Fibroblast of mammary gland (primary cell): ENCODE measurements at regions not wholly inside any gene's neighbourhood (a gene's known extent, or its start where the extent isn't known, plus 50 kb on each side); places are given as distances from the start of the nearest gene placed in this dataset.
A peak's percentile ranks its signal among the peaks of the same experiment; 100 is the strongest.
"Not testable (repeated sequence)": the region's sequence is repeated elsewhere in the genome, so short reads cannot be mapped to it uniquely, and the experiment has no call there.

ENCODE experiments used
- DNase-seq: peaks from one replicate; pipeline ENCODE4 v3.0.0-alpha.2; 2010; ENCODE audit warnings: low read depth
- H3K4me3 ChIP-seq: 2 replicates; pipeline ENCODE4 v1.5.1; 2011; ENCODE audit warnings: low read depth, mild to moderate bottlenecking, low read length, moderate library complexity; ENCODE audit not compliant: control insufficient read depth
- TF ChIP-seq, protein P1 (sequence below): conservative IDR thresholded peaks from 2 replicates; pipeline ENCODE4 v1.5.1; 2011; ENCODE audit warnings: low read depth, low read length, inconsistent platforms; ENCODE audit not compliant: control insufficient read depth, insufficient read depth

DNA sequence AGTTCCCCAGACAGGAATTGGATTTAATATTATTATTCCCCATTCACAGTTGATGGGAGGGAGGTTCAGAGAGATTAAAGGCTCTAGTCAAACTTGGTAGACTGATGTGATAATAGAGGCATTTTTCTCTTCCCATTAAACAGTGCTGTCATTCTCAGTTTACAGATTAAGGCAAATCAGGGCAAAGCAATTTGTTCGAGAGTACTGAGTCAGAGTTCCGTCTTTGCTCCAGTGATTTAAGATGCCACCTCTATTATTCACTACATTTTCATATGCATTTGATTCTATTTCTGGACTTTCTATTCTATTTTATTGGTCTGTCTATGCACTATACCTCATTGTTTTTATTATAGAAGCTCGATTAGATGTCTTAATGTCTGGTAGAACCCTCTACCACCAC lies 201.0 kb upstream of the RAI14 start:
- H3K4me3 ChIP-seq = no peak overlapping the region
- DNase-seq = no peak
- TF ChIP-seq, protein P1, sequence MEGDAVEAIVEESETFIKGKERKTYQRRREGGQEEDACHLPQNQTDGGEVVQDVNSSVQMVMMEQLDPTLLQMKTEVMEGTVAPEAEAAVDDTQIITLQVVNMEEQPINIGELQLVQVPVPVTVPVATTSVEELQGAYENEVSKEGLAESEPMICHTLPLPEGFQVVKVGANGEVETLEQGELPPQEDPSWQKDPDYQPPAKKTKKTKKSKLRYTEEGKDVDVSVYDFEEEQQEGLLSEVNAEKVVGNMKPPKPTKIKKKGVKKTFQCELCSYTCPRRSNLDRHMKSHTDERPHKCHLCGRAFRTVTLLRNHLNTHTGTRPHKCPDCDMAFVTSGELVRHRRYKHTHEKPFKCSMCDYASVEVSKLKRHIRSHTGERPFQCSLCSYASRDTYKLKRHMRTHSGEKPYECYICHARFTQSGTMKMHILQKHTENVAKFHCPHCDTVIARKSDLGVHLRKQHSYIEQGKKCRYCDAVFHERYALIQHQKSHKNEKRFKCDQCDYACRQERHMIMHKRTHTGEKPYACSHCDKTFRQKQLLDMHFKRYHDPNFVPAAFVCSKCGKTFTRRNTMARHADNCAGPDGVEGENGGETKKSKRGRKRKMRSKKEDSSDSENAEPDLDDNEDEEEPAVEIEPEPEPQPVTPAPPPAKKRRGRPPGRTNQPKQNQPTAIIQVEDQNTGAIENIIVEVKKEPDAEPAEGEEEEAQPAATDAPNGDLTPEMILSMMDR = no peak

DNA sequence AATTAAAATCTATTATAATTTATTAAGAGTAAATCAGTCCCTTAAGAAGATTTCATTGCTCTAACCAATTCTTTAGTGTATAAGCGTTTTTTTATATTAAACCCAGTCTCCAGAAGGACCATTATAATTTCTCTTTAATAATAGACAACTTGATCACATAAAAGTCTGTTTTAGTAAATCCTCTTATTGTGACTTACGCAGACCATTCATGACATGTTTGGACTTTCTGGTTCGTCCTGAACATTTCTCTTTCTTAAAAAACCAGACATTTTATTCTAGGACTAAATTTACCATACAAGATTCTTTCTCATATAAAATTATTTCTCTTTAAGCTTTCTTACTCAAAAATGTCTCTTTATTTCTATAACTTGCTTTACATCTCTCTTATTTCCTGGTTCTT lies 196.2 kb upstream of the RAI14 start:
- no peak overlapping the region for H3K4me3 ChIP-seq
- peak; percentile 25 for DNase-seq
- TF ChIP-seq, protein P1 = no peak

DNA sequence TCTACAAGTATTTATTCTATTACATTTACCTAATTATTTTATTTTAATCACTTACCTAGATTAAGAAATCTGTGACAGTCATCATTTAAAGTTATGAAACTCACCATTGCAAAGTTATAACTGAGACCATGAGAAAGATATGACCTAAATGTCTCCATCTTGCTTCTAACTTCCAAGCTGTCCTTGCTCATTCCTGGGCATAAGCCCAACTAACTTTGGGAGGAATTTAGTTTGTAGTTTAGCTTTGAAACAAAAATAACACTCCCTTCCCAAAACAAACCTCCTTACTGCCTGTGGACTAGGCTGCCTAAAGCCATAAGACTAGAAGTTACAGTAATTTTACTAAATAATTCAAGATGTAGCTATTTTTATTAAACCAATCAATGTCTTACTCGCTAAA lies 195.6 kb upstream of the RAI14 start:
- no peak for DNase-seq
- TF ChIP-seq, protein P1 = no peak
- no peak overlapping the region for H3K4me3 ChIP-seq

DNA sequence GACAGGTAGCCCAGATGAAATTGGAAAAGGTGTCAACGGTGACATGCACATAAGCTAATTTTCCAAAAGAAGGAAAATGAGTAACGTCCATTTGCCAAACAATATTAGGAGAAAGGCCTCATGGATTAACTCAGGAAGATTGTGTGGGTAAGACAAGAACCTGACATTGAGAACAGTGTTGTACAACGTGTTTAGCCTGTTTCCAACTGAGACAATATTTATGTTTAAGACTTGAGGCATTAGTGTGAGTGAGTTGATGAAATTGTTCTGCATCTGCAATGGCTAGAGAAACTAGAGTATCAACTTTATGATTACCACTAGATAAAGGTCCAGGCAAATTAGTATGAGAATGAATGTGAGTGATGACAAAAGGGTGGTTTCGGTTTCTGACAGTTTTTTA lies 191.3 kb upstream of the RAI14 start:
- no peak overlapping the region for H3K4me3 ChIP-seq
- TF ChIP-seq, protein P1 = no peak
- DNase-seq = no peak

DNA sequence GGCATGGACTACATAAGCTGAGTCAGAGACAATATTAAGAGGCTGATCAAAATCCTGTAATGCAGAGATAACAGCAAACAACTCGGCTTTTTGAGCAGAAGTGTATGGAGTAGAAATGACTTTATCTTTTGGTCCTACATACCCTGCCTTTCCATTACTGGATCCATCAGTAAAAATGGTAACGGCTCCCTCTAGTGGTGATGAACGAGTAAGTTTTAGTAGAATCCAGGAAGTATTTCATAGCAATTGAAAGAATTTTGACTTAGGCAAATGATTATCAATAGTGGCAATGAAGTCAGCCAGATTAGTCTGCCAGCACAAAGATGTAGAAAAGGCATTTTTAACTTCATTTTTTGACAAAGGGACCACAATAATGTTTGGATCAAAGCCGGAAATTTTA lies 190.8 kb upstream of the RAI14 start:
- TF ChIP-seq, protein P1 = peak; percentile 36
- H3K4me3 ChIP-seq = not testable (repeated sequence)
- DNase-seq = peak; percentile 60

DNA sequence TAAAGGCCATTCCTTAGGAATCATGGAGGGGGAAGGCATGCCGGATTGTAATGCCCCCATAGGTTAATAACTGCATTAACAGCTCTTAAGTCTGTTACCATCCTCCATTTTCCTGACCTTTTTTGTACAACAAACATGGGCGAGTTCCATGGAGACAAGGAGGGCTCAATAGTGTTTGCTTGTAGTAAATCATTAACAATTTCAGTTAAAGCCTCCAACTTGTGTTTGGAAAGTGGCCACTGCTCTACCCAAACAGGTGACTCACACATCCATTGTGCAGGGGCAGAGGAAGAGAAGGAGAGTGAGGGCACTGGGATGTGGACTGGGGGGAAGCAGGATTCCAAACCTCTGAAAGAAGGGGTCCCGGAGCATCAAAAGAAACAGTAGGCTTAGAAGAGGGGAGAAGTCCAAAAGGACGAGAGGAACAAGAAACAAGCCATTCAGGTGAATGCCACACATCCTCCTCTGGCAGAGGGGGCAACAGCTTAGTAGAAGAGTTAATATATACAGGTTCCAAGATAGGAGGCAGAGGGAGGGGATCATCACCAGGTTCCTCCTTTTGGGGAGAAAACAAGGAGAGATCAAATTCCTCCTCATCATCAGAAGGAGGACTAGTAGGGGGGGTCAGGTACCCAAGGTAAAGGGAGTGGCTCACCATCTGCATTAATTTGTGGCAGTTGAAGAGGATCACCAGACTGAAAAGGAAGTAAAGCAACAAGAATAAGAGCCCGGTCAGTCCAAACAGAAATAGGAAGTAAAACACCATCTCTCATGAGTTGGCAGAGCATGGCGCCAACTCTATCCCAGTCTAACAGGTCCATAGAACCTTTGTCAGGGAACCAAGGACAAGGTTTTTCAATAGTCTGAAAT lies 189.4 kb upstream of the RAI14 start:
- not testable (repeated sequence) for DNase-seq, H3K4me3 ChIP-seq

DNA sequence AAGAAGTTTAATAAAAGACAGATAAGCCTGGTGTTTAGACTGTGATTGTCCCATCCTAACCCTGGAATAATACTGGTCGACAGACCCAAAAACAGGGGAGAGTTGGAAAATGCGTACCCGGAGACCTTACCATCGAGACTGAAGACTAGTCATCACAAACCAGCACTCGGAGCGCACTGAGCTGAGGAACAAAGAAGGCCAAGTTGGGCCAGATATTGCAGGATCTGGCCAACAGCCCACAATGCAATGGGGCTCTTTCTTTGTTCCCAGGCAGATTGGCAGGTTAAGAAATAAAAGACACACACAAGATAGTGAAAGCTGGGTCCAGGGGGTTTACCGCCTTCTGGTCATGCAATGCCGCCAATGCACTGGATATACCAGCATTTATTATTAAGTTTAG lies 188.7 kb upstream of the RAI14 start:
- TF ChIP-seq, protein P1 = no peak

DNA sequence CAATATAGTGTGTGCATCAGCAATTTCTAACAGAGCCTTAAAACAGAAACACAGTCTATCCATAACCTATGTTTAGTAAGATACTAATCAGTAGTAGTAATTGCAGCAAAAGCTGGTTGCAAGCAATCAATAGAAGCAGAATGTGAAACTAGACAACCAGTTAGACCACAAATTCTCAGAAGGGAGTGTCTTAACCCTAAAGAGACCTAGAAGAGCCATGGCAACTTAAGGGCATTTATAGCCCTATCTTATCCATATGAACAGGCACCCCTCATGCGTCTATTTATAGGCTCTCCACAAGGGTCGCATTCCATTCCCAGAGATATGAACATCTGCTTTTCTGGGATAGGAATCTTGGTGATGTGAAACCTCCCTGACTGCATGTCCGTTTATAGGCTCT lies 188.1 kb upstream of the RAI14 start:
- not testable (repeated sequence) for H3K4me3 ChIP-seq, DNase-seq

More for the DNA sequence above, 188.7 kb upstream of the RAI14 start:
- no peak for DNase-seq
- H3K4me3 ChIP-seq = no peak overlapping the region
